DOHH2 (cell line): ENCODE measurements at regions not wholly inside any gene's neighbourhood (a gene's known extent, or its start where the extent isn't known, plus 50 kb on each side); places are given as distances from the start of the nearest gene placed in this dataset.

Experiments
- H3F3A ChIP-seq: fragments of 200-600 bp; sonication (generic), shearing (Covaris generic); 2 replicates; pipeline ENCODE4 v1.6.0; 2016; ENCODE audit warnings: antibody characterized with exemption, mild to moderate bottlenecking; ENCODE audit not compliant: control insufficient read depth, insufficient read depth
- H3K27ac ChIP-seq: fragments of 200-600 bp; sonication (generic); 2 replicates; pipeline ENCODE4 v1.5.1; 2014; ENCODE audit warnings: low read depth, mild to moderate bottlenecking, low read length, moderate library complexity
- H3K27me3 ChIP-seq: fragments of 200-600 bp; sonication (generic); 2 replicates; pipeline ENCODE4 v1.6.1; 2014; ENCODE audit warnings: mild to moderate bottlenecking, low read length, mixed read lengths; ENCODE audit not compliant: control insufficient read depth
- H3K36me3 ChIP-seq: fragments of 200-600 bp; sonication (generic); 2 replicates; pipeline ENCODE4 v1.6.1; 2014; ENCODE audit warnings: mild to moderate bottlenecking, low read length, moderate library complexity, mixed read lengths; ENCODE audit not compliant: control insufficient read depth
- H3K4me1 ChIP-seq: fragments of 200-600 bp; sonication (generic); 2 replicates; pipeline ENCODE4 v1.6.1; 2014; ENCODE audit warnings: mild to moderate bottlenecking, low read length, mixed read lengths; ENCODE audit not compliant: control insufficient read depth
- H3K4me2 ChIP-seq: fragments of 200-600 bp; sonication (generic); 2 replicates; pipeline ENCODE4 v1.6.0; 2014; ENCODE audit warnings: mild to moderate bottlenecking, low read length, moderate library complexity
- H3K4me3 ChIP-seq: fragments of 200-600 bp; sonication (generic); 2 replicates; pipeline ENCODE4 v1.5.1; 2014; ENCODE audit warnings: mild to moderate bottlenecking, low read length, mixed read lengths
- H3K79me2 ChIP-seq: fragments of 200-600 bp; sonication (generic); 2 replicates; pipeline ENCODE4 v1.6.1; 2014; ENCODE audit warnings: mild to moderate bottlenecking, low read length, mixed read lengths; ENCODE audit not compliant: control insufficient read depth
- H3K9me2 ChIP-seq: fragments of 200-600 bp; sonication (generic); replicated peaks from 2 replicates; pipeline ENCODE4 v1.6.1; 2014; ENCODE audit warnings: mild to moderate bottlenecking, low read length, mixed read lengths; ENCODE audit not compliant: control insufficient read depth
- H3K9me3 ChIP-seq: fragments of 200-600 bp; sonication (generic); 2 replicates; pipeline ENCODE4 v1.6.1; 2014; ENCODE audit warnings: antibody characterized with exemption, low read length, mixed read lengths; ENCODE audit not compliant: control insufficient read depth, insufficient read depth
- H4K20me1 ChIP-seq: fragments of 200-600 bp; sonication (generic); 2 replicates; pipeline ENCODE4 v1.6.0; 2014; ENCODE audit warnings: low read depth, mild to moderate bottlenecking, antibody characterized with exemption, low read length, moderate library complexity; ENCODE audit not compliant: control insufficient read depth, insufficient read depth
- CTCF ChIP-seq: fragments of 200-600 bp; sonication (generic); IDR thresholded peaks from one replicate; pipeline ENCODE4 v1.5.1; 2014; ENCODE audit warnings: antibody characterized with exemption, mild to moderate bottlenecking, low read depth, low read length; ENCODE audit not compliant: poor library complexity, severe bottlenecking
- EZH2phosphoT487 ChIP-seq: fragments of 200-600 bp; sonication (generic); IDR thresholded peaks from 2 replicates; pipeline ENCODE4 v1.6.1; 2017; ENCODE audit warnings: borderline replicate concordance, mild to moderate bottlenecking, antibody characterized with exemption, low read length, moderate library complexity, mixed read lengths

- TF ChIP-seq CTCF (no peak), EZH2phosphoT487 (no peak)
- Histone ChIP-seq H3F3A (peaks cover 2% of the 10 kb centered on the region; the same call in 1 of the 2 replicates), H3K27me3 (no peaks in the 10 kb centered on the region), H3K4me2 (no peak overlapping the region), H3K27ac (no peak overlapping the region), H3K4me1 (peaks cover 21% of the 10 kb centered on the region), H3K36me3 (no peaks in the 10 kb centered on the region), H4K20me1 (no peaks in the 10 kb centered on the region), H3K9me3 (no peaks in the 10 kb centered on the region), H3K9me2 (no peaks in the 10 kb centered on the region), H3K4me3 (no peak overlapping the region), H3K79me2 (no peaks in the 10 kb centered on the region)
Observed at GRCh38 chr2:181374781-181375675, 82.2 kb upstream of the ITGA4 start.

GRCh38 chr2:181376442-181376841, 80.7 kb upstream of the ITGA4 start:
- Histone ChIP-seq H3K27ac (no peak overlapping the region), H3K4me3 (peak overlapping the region; percentile 21), H3K27me3 (no peaks in the 10 kb centered on the region), H3K36me3 (no peaks in the 10 kb centered on the region), H3K4me1 (peaks cover 21% of the 10 kb centered on the region), H3K9me3 (no peaks in the 10 kb centered on the region), H3K9me2 (no peaks in the 10 kb centered on the region), H3K79me2 (no peaks in the 10 kb centered on the region), H3K4me2 (peak overlapping the region; percentile 47), H3F3A (peaks cover 2% of the 10 kb centered on the region; the same call in 1 of the 2 replicates), H4K20me1 (no peaks in the 10 kb centered on the region)
- no peak for TF ChIP-seq EZH2phosphoT487
- TF ChIP-seq CTCF, result no peak

GRCh38 chr2:181376999-181377398, 80.2 kb upstream of the ITGA4 start:
- TF ChIP-seq CTCF (no peak), EZH2phosphoT487 (no peak)
- Histone ChIP-seq H4K20me1 (no peaks in the 10 kb centered on the region), H3K27me3 (no peaks in the 10 kb centered on the region), H3K36me3 (no peaks in the 10 kb centered on the region), H3K9me3 (no peaks in the 10 kb centered on the region), H3K9me2 (no peaks in the 10 kb centered on the region), H3K27ac (no peak overlapping the region), H3K4me1 (peaks cover 21% of the 10 kb centered on the region), H3K4me2 (peak overlapping the region; percentile 47), H3K4me3 (peak overlapping the region; percentile 21; the same call in 1 of the 2 replicates), H3K79me2 (no peaks in the 10 kb centered on the region), H3F3A (peaks cover 2% of the 10 kb centered on the region; the same call in 1 of the 2 replicates)
